Mesenchymal stem cell (in vitro differentiated cells and primary cell): ENCODE measurements at regions not wholly inside any gene's neighbourhood (a gene's known extent, or its start where the extent isn't known, plus 50 kb on each side); places are given as distances from the start of the nearest gene placed in this dataset.

Experiments
- DNase-seq: peaks from one replicate; pipeline ENCODE4 v3.0.0-alpha.2; 2013
- H2AFZ ChIP-seq: one replicate; pipeline ENCODE4 v1.6.1; 2013; ENCODE audit warnings: low read depth, mild to moderate bottlenecking, control low read depth, inconsistent platforms, low read length, moderate library complexity
- H2AK5ac ChIP-seq: 2 replicates; pipeline ENCODE4 v1.6.1; 2013; ENCODE audit warnings: low read length, moderate library complexity, mild to moderate bottlenecking, inconsistent platforms; ENCODE audit not compliant: severe bottlenecking
- H2BK120ac ChIP-seq: one replicate; pipeline ENCODE4 v1.6.1; 2013; ENCODE audit warnings: low read depth, mild to moderate bottlenecking, inconsistent platforms, low read length, moderate library complexity
- H2BK12ac ChIP-seq, 2 experiments: one replicate each; pipeline ENCODE4 v1.6.1; 2013; ENCODE audit warnings: inconsistent platforms in 2 of 2, low read length in 2 of 2, mild to moderate bottlenecking in 2 of 2, moderate library complexity in 2 of 2, control low read depth in 1 of 2
- H2BK15ac ChIP-seq: one replicate; pipeline ENCODE4 v1.6.1; 2013; ENCODE audit warnings: mild to moderate bottlenecking, low read depth, inconsistent platforms; ENCODE audit not compliant: poor library complexity, severe bottlenecking
- H2BK5ac ChIP-seq: 2 replicates; pipeline ENCODE4 v1.6.1; 2013; ENCODE audit warnings: low read depth, mild to moderate bottlenecking, low read length, control low read depth, inconsistent platforms; ENCODE audit not compliant: poor library complexity, severe bottlenecking
- H3K14ac ChIP-seq, 2 experiments: one replicate each; pipeline ENCODE4 v1.6.1; 2013; ENCODE audit warnings: inconsistent platforms in 2 of 2, low read length in 2 of 2, control low read depth in 1 of 2, mild to moderate bottlenecking in 1 of 2, moderate library complexity in 1 of 2
- H3K18ac ChIP-seq, 2 experiments: one replicate each; pipeline ENCODE4 v1.6.1; 2013; ENCODE audit warnings: inconsistent platforms in 2 of 2, low read length in 2 of 2, control low read depth in 1 of 2, low read depth in 1 of 2, mild to moderate bottlenecking in 1 of 2
- H3K23ac ChIP-seq, 2 experiments: one replicate each; pipeline ENCODE4 v1.6.1; 2013; ENCODE audit warnings: inconsistent platforms in 2 of 2, low read length in 2 of 2, mild to moderate bottlenecking in 2 of 2, moderate library complexity in 2 of 2, control low read depth in 1 of 2
- H3K27ac ChIP-seq: 2 replicates; pipeline ENCODE4 v1.5.1; 2013; ENCODE audit warnings: mild to moderate bottlenecking, moderate library complexity, low read length, control low read depth, inconsistent platforms; ENCODE audit not compliant: poor library complexity, severe bottlenecking
- H3K27me3 ChIP-seq, 2 experiments: 2 replicates each; pipeline versions ENCODE4 v1.6.1 to v1.7.0; 2013; ENCODE audit warnings: low read length in 2 of 2, mild to moderate bottlenecking in 2 of 2, moderate library complexity in 2 of 2, control low read depth in 1 of 2, inconsistent platforms in 1 of 2; ENCODE audit not compliant: control insufficient read depth in 1 of 2, insufficient read depth in 1 of 2
- H3K36me3 ChIP-seq, 2 experiments: 2 replicates each; pipeline versions ENCODE4 v1.6.1 to v1.7.0; 2013; ENCODE audit warnings: low read length in 2 of 2, control low read depth in 1 of 2, inconsistent platforms in 1 of 2, low read depth in 1 of 2, mild to moderate bottlenecking in 1 of 2; ENCODE audit not compliant: insufficient read depth in 2 of 2, control insufficient read depth in 1 of 2
- H3K4ac ChIP-seq, 2 experiments: one replicate each; pipeline ENCODE4 v1.6.1; 2013; ENCODE audit warnings: inconsistent platforms in 2 of 2, low read length in 2 of 2, mild to moderate bottlenecking in 2 of 2, moderate library complexity in 2 of 2, control low read depth in 1 of 2, low read depth in 1 of 2
- H3K4me1 ChIP-seq: 2 replicates; pipeline ENCODE4 v1.6.1; 2013; ENCODE audit warnings: low read depth, low read length, control low read depth; ENCODE audit not compliant: control insufficient read depth, insufficient read depth
- H3K4me2 ChIP-seq: 2 replicates; pipeline ENCODE4 v1.6.1; 2013; ENCODE audit warnings: low read length, mild to moderate bottlenecking, inconsistent platforms; ENCODE audit not compliant: poor library complexity, severe bottlenecking
- H3K4me3 ChIP-seq, 2 experiments: 2 replicates each; pipeline versions ENCODE4 v1.5.1 to v1.7.0; 2013; ENCODE audit warnings: low read length in 2 of 2, mild to moderate bottlenecking in 2 of 2, control low read depth in 1 of 2, low read depth in 1 of 2; ENCODE audit not compliant: insufficient read depth in 1 of 2
- H3K79me1 ChIP-seq: replicated peaks from 2 replicates; pipeline ENCODE4 v1.6.1; 2013; ENCODE audit warnings: mild to moderate bottlenecking, control low read depth, low read length, inconsistent platforms; ENCODE audit not compliant: poor library complexity, severe bottlenecking
- H3K9ac ChIP-seq: 2 replicates; pipeline ENCODE4 v1.7.0; 2013; ENCODE audit warnings: mild to moderate bottlenecking, low read length, moderate library complexity
- H3K9me3 ChIP-seq: 2 replicates; pipeline ENCODE4 v1.7.0; 2013; ENCODE audit warnings: mild to moderate bottlenecking, low read length; ENCODE audit not compliant: control insufficient read depth
- H4K8ac ChIP-seq: one replicate; pipeline ENCODE4 v1.6.1; 2013; ENCODE audit warnings: inconsistent platforms, mild to moderate bottlenecking, low read length, moderate library complexity
- H4K91ac ChIP-seq: one replicate; pipeline ENCODE4 v1.6.1; 2013; ENCODE audit warnings: mild to moderate bottlenecking, low read length, inconsistent platforms
- WGBS: methylation state at CpG from one replicate; pipeline ENCODE4 v1.1.7; 2013; ENCODE audit warnings: mixed read lengths; 5-methylcytosine and 5-hydroxymethylcytosine counted together

- H3K27me3 ChIP-seq = peaks cover 0 to 10% of the 10 kb centered on the region in 2 experiments
- H3K27ac ChIP-seq = no peak overlapping the region
- 86% methylated on average over 10 of the region's 10 CpGs for WGBS
- H2BK5ac ChIP-seq = no peak overlapping the region
- no peak overlapping the region for H3K4me3 ChIP-seq
- no peak overlapping the region for H3K14ac ChIP-seq
- no peak overlapping the region for H3K23ac ChIP-seq
- no peak overlapping the region for H3K4ac ChIP-seq
- H4K8ac ChIP-seq = no peak overlapping the region
- no peaks in the 10 kb centered on the region for H3K4me1 ChIP-seq
- H3K4me2 ChIP-seq = no peak overlapping the region
- H3K9me3 ChIP-seq = peaks cover 22% of the 10 kb centered on the region
- no peak overlapping the region for H2BK120ac ChIP-seq
- H3K18ac ChIP-seq = no peak overlapping the region
- H3K79me1 ChIP-seq = no peaks in the 10 kb centered on the region
- no peak overlapping the region for H2AK5ac ChIP-seq
- no peak for DNase-seq
- H3K9ac ChIP-seq = no peak overlapping the region
- no peak overlapping the region for H2BK12ac ChIP-seq
- no peaks in the 10 kb centered on the region for H3K36me3 ChIP-seq
- no peak overlapping the region for H2BK15ac ChIP-seq
- no peak overlapping the region for H2AFZ ChIP-seq
- H4K91ac ChIP-seq = no peak overlapping the region
These were observed 254.9 kb downstream of the TEX36 start for GRCh38 chr10:125428054-125428453.

- Histone ChIP-seq H2BK15ac (no peak overlapping the region), H2BK12ac (no peak overlapping the region), H4K8ac (no peak overlapping the region)
These were observed 258.6 kb downstream of the TEX36 start for GRCh38 chr10:125424191-125424847.

GRCh38 chr10:125423569-125423968, 259.4 kb downstream of the TEX36 start:
- Histone ChIP-seq H3K4me3 (no peak overlapping the region), H2BK120ac (no peak overlapping the region), H3K36me3 (no peaks in the 10 kb centered on the region), H3K9me3 (peaks cover 6% of the 10 kb centered on the region), H3K27me3 (peaks cover 0 to 10% of the 10 kb centered on the region in 2 experiments), H2BK15ac (no peak overlapping the region), H2BK5ac (no peak overlapping the region), H3K23ac (no peak overlapping the region), H2AFZ (no peak overlapping the region), H3K27ac (no peak overlapping the region), H3K14ac (no peak overlapping the region), H3K4ac (no peak overlapping the region), H3K79me1 (no peaks in the 10 kb centered on the region), H3K4me1 (no peaks in the 10 kb centered on the region), H4K8ac (no peak overlapping the region), H3K4me2 (no peak overlapping the region), H3K9ac (no peak overlapping the region), H4K91ac (no peak overlapping the region), H3K18ac (no peak overlapping the region), H2BK12ac (no peak overlapping the region), H2AK5ac (no peak overlapping the region)
- WGBS = 65% methylated on average over 7 of the region's 9 CpGs
- DNase-seq = no peak

More at GRCh38 chr10:125424191-125424847, 258.6 kb downstream of the TEX36 start:
- H3K4ac ChIP-seq = no peak overlapping the region
- no peak overlapping the region for H3K23ac ChIP-seq
- H3K18ac ChIP-seq = no peak overlapping the region
- H2AFZ ChIP-seq = no peak overlapping the region
- no peak for DNase-seq
- H3K9me3 ChIP-seq = peaks cover 6% of the 10 kb centered on the region
- peak overlapping the region in 1 of 2 experiments; percentile 3 for H3K4me3 ChIP-seq
- H2BK120ac ChIP-seq = no peak overlapping the region
- no peaks in the 10 kb centered on the region for H3K4me1 ChIP-seq
- H3K27ac ChIP-seq = no peak overlapping the region
- H2AK5ac ChIP-seq = no peak overlapping the region
- H2BK5ac ChIP-seq = no peak overlapping the region
- no peaks in the 10 kb centered on the region for H3K79me1 ChIP-seq
- H3K9ac ChIP-seq = no peak overlapping the region
- 73% methylated on average over 10 of the region's 13 CpGs for WGBS
- no peaks in the 10 kb centered on the region for H3K36me3 ChIP-seq
- no peak overlapping the region for H3K4me2 ChIP-seq
- peaks cover 0 to 10% of the 10 kb centered on the region in 2 experiments for H3K27me3 ChIP-seq
- no peak overlapping the region for H3K14ac ChIP-seq
- no peak overlapping the region for H4K91ac ChIP-seq

GRCh38 chr10:125419831-125420230, 259.5 kb upstream of the CTBP2 start:
- WGBS = 84% methylated on average over 8 of the region's 8 CpGs
- no peak overlapping the region for H3K27ac ChIP-seq

More at GRCh38 chr10:125419831-125420230, 259.5 kb upstream of the CTBP2 start:
- no peaks in the 10 kb centered on the region for H3K36me3 ChIP-seq
- no peak overlapping the region for H3K18ac ChIP-seq
- H4K91ac ChIP-seq = no peak overlapping the region
- H3K4me1 ChIP-seq = no peaks in the 10 kb centered on the region
- no peak overlapping the region for H2AK5ac ChIP-seq
- H3K23ac ChIP-seq = no peak overlapping the region
- no peaks in the 10 kb centered on the region for H3K9me3 ChIP-seq
- H2BK15ac ChIP-seq = no peak overlapping the region
- H3K14ac ChIP-seq = no peak overlapping the region
- no peak overlapping the region for H3K4ac ChIP-seq
- H2BK120ac ChIP-seq = no peak overlapping the region
- H3K4me2 ChIP-seq = no peak overlapping the region
- H2BK5ac ChIP-seq = no peak overlapping the region
- no peak overlapping the region for H3K4me3 ChIP-seq
- H2AFZ ChIP-seq = no peak overlapping the region
- no peak overlapping the region for H3K9ac ChIP-seq
- peaks cover 0 to 6% of the 10 kb centered on the region in 2 experiments for H3K27me3 ChIP-seq
- DNase-seq = no peak
- H2BK12ac ChIP-seq = no peak overlapping the region
- H3K79me1 ChIP-seq = no peaks in the 10 kb centered on the region
- H4K8ac ChIP-seq = no peak overlapping the region
